IPS-15b (cell line): ENCODE measurements at regions not wholly inside any gene's neighbourhood (a gene's known extent, or its start where the extent isn't known, plus 50 kb on each side); places are given as distances from the start of the nearest gene placed in this dataset.
"Not testable (repeated sequence)": the region's sequence is repeated elsewhere in the genome, so short reads cannot be mapped to it uniquely, and the experiment has no call there.

Experiments
- H3K27me3 ChIP-seq: one replicate; pipeline ENCODE4 v1.6.1; 2013; ENCODE audit warnings: low read length; ENCODE audit not compliant: control insufficient read depth, insufficient read depth
- H3K36me3 ChIP-seq: one replicate; pipeline ENCODE4 v1.6.1; 2013; ENCODE audit warnings: low read length; ENCODE audit not compliant: control insufficient read depth, insufficient read depth
- H3K4me1 ChIP-seq: one replicate; pipeline ENCODE4 v1.6.1; 2013; ENCODE audit warnings: mild to moderate bottlenecking, low read length; ENCODE audit not compliant: control insufficient read depth, insufficient read depth
- H3K4me3 ChIP-seq: one replicate; pipeline ENCODE4 v1.5.1; 2013; ENCODE audit warnings: low read depth, low read length
- H3K9ac ChIP-seq: one replicate; pipeline ENCODE4 v1.6.1; 2013; ENCODE audit warnings: low read depth, mild to moderate bottlenecking, low read length
- H3K9me3 ChIP-seq: one replicate; pipeline ENCODE4 v1.6.1; 2013; ENCODE audit warnings: mild to moderate bottlenecking, low read length; ENCODE audit not compliant: control insufficient read depth, insufficient read depth

DNA sequence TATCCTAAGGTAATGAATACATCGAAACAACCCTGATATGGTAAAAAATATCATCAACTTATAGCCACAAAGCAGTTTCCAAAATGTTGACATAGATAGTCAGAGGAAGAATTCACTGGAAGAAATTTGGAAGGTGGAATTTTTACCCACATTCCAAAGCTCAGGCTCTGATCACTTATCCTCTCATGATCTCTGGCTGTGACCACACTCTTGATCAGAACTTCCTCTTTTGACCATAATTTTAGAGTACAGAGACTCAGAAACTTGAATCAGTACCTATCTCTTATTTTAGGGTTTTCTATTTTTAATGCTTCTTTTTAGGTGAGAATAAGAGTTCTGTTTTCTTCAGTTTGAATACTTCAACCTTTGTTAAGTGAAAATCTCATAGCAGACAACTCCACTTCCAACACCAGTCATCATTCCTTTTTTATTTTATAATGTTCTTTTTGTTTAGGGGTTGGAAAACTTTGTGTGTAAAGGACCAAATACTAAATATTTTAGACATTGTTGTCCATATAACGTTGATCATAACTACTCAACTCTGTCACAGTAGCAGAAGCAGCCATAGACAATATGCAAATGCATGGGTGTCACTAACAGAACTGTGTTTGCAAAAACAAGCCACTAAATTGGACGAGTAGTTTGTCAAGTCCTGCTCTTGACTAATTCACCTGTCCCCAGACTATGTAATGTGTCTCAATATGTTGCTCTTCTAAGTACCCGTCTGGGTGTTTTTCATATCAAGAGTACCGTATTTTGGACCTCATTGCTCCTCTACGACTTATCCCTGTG, 891.6 kb upstream of the CRIM1 start:
- Histone ChIP-seq H3K4me3 (no peak overlapping the region), H3K9me3 (no peaks in the 10 kb centered on the region), H3K27me3 (no peaks in the 10 kb centered on the region), H3K36me3 (no peaks in the 10 kb centered on the region), H3K9ac (no peak overlapping the region), H3K4me1 (peaks cover 3% of the 10 kb centered on the region)

DNA sequence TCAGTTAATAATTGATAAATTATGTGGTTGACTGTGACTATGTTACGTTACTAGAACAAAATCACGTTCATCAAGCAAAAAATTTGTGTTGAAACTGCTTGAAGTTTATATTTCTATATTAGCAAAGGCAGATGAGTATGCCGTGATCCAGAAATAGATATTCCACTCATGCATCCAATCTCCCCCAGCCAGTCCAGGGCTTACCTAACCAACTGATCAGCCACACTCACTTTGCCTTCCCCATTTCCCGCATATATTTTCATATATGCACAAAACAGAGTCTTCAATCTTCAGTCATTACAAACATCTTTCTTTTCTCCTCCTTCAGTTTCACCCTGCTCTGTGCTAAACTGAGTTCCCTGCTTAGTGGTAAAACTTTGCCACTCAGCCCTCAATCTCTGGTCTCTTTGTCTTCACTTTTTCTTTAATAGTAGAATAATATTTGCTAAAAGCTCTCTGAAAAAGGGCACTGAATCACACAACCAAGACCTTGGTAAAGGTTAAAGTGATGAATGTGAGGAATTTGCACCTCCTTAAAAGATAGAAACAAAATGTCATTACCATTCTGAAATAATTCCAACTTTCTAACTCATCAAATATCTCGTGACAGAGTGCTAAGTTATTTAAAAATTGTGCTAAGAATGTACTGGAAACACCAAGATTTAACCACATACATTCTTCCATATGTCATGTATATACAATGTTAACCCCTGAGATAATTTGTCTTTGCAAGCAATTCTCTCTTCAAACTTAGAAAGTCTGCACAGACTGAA, 893.2 kb upstream of the CRIM1 start:
- H3K4me3 ChIP-seq: no peak overlapping the region
- no peak overlapping the region for H3K9ac ChIP-seq
- H3K27me3 ChIP-seq: no peaks in the 10 kb centered on the region
- no peaks in the 10 kb centered on the region for H3K9me3 ChIP-seq
- H3K36me3 ChIP-seq: no peaks in the 10 kb centered on the region
- H3K4me1 ChIP-seq: no peaks in the 10 kb centered on the region

DNA sequence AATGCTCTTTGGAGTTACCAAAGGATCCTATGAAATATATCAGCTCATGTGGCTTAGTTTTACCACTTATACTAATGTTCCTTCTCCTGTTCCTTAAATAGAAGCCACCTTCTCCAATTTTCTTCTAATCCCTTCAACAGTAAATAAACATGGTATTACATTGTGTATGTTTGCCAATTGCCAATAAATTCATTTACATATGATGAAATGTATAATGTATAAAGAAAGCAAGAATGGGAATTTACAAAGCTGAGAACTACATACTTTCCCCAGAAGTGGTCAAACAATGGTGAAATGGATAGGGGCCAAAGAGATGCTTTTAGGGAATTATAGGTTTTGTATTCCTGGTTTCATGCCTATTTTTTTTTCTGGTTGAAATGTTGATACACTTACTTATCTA, 894.2 kb upstream of the CRIM1 start:
- H3K27me3 ChIP-seq: no peaks in the 10 kb centered on the region
- no peak overlapping the region for H3K9ac ChIP-seq
- no peak overlapping the region for H3K4me3 ChIP-seq
- H3K4me1 ChIP-seq: no peaks in the 10 kb centered on the region
- no peaks in the 10 kb centered on the region for H3K9me3 ChIP-seq
- H3K36me3 ChIP-seq: no peaks in the 10 kb centered on the region

DNA sequence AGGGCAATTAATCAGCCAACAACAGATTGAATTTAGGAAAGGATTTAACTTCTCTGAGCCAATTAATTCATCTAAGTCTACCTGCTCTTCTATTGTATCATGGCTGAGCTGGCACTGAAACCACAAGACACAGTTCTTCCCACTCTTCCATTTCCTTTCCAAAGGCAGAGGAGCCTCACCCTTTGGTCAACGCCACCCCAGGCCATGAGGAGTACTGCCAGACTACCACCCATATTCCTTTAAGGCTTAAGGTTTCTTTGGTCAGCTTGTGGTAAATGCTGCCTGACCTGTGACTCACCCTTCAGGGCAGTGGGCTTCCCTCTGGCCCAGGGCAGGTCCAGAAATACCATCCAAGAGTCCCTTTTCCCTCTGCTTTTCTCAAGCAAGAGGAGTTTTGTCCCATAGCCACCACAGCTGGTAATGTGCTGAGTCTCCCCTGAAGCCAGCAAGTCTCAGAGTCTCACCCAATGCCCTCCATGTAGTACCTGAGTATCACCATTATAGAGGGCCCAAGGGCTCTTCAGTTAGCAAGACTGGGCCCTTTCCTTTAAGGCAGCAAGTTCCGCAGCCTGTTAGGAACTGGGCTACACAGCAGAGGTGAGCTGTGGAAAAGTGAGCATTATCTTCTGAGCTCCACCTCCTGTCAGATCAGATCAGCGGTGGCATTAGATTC, 900.5 kb upstream of the CRIM1 start:
- Histone ChIP-seq H3K27me3 (no peaks in the 10 kb centered on the region), H3K4me3 (no peak overlapping the region), H3K9ac (no peak overlapping the region), H3K9me3 (no peaks in the 10 kb centered on the region), H3K36me3 (no peaks in the 10 kb centered on the region), H3K4me1 (no peaks in the 10 kb centered on the region)

DNA sequence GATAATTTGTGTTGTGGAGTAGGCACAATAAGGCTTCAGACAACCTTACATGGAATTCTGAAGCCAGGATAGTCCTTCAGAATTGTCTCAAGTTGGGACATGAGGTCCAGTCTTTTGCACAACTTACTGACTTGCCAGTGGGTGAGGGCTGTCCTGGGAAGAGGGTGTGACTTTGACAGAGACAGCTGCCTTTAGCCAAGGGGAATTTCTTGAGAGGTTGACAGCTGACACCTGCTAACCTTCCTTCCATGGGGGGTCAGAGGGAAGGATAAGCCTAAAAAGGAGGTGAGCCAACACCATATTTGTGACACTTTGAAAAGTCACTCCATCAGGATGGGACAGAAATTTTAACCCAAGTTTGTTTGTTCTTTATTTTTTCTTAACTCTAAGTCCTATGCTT, 907.8 kb upstream of the CRIM1 start:
- H3K4me1 ChIP-seq: no peaks in the 10 kb centered on the region
- no peaks in the 10 kb centered on the region for H3K9me3 ChIP-seq
- no peak overlapping the region for H3K4me3 ChIP-seq
- no peaks in the 10 kb centered on the region for H3K27me3 ChIP-seq
- H3K9ac ChIP-seq: no peak overlapping the region
- no peaks in the 10 kb centered on the region for H3K36me3 ChIP-seq

DNA sequence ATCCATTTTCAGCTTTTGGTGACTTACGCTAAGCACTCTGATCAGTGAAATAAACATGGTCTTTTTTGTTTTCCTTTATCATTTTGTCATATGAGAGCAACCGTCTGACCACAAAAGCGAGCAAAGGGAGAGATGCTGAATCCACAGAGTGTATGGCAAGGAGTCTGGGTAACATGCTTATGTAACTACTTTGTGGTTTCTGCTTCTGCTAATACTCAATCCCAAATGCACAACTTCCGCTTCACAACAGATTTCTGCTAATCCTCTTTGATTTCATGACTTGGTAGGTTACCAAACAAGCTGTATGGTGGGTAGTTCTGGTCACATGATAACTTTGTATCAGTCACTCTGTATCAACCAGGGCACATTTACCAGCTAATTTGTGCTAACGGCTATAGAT, 908.4 kb upstream of the CRIM1 start:
- no peak overlapping the region for H3K4me3 ChIP-seq
- no peak overlapping the region for H3K9ac ChIP-seq
- no peaks in the 10 kb centered on the region for H3K9me3 ChIP-seq
- no peaks in the 10 kb centered on the region for H3K27me3 ChIP-seq
- no peaks in the 10 kb centered on the region for H3K36me3 ChIP-seq
- no peaks in the 10 kb centered on the region for H3K4me1 ChIP-seq

DNA sequence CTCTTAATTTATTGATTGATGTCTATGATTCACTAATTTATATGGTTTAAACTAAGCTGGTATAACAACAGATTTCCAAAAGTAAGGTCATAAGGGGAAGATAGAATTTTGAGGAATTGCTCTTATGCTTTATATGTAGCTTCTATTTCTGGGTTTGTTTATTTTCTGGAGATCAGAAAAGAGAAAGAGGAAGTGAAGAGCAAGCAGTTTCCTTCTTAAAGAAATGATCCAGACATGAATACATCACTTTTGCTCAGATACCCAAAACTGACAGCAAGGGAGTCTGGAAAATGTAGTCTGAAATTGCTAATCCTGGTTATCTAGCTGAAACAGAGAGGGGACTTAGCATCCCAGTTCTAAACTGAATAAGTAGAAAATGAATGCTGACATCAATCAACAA, 912.5 kb upstream of the CRIM1 start:
- Histone ChIP-seq H3K4me3 (no peak overlapping the region), H3K9ac (no peak overlapping the region), H3K36me3 (no peaks in the 10 kb centered on the region), H3K9me3 (no peaks in the 10 kb centered on the region), H3K4me1 (no peaks in the 10 kb centered on the region), H3K27me3 (no peaks in the 10 kb centered on the region)

DNA sequence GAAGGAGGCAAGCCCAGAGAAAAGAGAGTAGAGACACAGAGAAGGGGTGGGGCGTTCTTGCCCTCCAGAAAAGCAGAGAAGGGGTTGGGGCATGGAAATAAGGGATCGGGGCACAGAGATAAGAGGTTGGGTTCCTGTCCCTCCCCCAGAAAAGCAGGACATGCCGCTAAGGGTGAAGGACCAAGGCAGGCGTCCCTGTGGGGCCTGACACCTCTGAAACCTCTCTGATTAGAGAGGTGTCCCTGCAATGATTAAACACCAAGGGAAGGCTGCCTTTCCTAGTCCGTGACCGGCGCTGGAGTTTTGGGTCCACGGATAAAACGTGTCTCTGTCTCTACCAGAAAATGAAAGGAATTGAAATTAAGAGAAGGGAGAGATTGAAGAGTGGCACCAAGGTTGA, 914.0 kb upstream of the CRIM1 start:
- not testable (repeated sequence) for H3K27me3 ChIP-seq, H3K9me3 ChIP-seq, H3K4me1 ChIP-seq, H3K36me3 ChIP-seq, H3K4me3 ChIP-seq
- H3K9ac ChIP-seq: peak overlapping the region; percentile 5

DNA sequence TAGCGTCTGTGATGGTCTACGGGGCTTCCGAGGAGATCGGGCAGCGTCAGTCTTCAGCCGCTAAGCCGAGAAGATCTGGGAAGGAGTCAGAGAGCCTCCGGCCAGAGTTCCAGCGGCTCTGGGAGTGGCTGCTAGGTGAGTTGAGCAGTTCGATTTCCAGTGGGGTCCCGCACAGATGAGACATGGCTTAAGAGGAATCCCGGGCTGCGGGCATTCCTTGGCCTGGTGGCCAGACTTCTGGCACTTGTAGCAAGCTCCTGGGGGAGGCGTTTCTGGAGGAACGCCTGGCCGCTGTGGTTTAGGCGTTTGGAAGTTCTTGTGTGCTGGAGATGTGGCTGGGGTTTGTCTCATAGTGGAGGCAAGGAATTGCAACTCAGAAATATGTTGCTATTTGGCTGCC, 915.3 kb upstream of the CRIM1 start:
- H3K9ac ChIP-seq, H3K27me3 ChIP-seq, H3K4me3 ChIP-seq, H3K36me3 ChIP-seq, H3K4me1 ChIP-seq, H3K9me3 ChIP-seq: not testable (repeated sequence)

DNA sequence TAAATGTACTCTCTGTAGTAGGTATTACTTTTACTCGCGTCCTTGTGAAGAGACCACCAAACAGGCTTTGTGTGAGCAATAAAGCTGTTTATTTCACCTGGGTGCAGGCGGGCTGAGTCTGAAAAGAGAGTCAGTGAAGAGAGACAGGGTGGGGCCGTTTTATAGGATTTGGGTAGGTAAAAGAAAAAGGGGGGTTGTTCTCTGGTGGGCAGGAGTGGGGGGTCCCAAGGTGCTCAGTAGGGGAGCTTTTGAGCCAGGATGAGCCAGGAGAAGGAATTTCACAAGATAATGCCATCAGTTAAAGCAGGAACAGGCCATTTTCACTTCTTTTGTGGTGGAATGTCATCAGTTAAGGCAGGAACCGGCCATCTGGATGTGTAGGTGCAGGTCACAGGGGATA, 918.7 kb upstream of the CRIM1 start:
- not testable (repeated sequence) for H3K9me3 ChIP-seq, H3K36me3 ChIP-seq, H3K4me1 ChIP-seq, H3K4me3 ChIP-seq, H3K27me3 ChIP-seq, H3K9ac ChIP-seq

DNA sequence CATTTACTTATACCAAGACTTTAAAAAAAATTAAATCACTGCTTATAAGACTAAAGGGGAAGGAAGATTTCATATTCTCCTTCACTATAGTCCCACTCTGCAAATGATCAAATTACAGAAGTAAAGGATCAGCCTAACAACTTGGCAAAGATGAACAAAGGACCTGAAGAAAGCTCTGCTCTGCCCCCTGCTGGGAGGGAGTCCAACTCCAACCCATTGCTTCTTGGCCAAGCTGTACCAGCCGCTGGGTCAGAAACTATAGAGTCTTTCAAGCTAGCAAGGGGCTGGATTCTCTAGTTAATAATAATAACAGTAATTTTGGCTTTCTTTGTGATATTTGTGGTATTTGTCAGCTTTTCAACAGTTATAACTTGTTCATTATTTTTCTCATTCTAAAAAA, 927.0 kb upstream of the CRIM1 start:
- H3K36me3 ChIP-seq: no peaks in the 10 kb centered on the region
- no peak overlapping the region for H3K4me3 ChIP-seq
- H3K9me3 ChIP-seq: no peaks in the 10 kb centered on the region
- H3K9ac ChIP-seq: no peak overlapping the region
- H3K4me1 ChIP-seq: no peaks in the 10 kb centered on the region
- no peaks in the 10 kb centered on the region for H3K27me3 ChIP-seq

DNA sequence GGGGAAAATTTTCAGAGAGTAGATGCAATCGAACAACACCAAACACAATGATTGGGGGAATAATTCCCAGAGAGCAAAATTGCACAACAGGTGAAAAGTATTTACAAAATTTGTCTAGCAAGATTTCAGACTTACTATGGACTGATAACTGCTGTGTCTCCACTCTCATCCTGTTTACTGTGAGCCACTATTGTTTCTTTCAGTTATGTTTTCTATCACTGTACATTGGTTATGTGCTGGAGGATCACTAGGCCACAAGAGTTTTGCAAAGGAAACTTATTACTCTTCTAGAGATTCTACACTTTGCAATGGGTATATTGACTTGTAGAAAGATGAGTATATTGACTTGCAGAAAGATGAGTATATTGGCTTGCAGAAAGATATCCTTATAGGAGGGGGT, 934.1 kb upstream of the CRIM1 start:
- H3K9me3 ChIP-seq: no peaks in the 10 kb centered on the region
- H3K4me1 ChIP-seq: no peaks in the 10 kb centered on the region
- H3K4me3 ChIP-seq: no peak overlapping the region
- H3K9ac ChIP-seq: no peak overlapping the region
- H3K27me3 ChIP-seq: no peaks in the 10 kb centered on the region
- no peaks in the 10 kb centered on the region for H3K36me3 ChIP-seq
